Sigmoid colon (tissue), 6 donors: ENCODE measurements at regions not wholly inside any gene's neighbourhood (a gene's known extent, or its start where the extent isn't known, plus 50 kb on each side); places are given as distances from the start of the nearest gene placed in this dataset.
"Not testable (repeated sequence)": the region's sequence is repeated elsewhere in the genome, so short reads cannot be mapped to it uniquely, and the experiment has no call there.

Experiments used
- DNase-seq: peaks from one replicate; pipeline ENCODE4 v3.0.0-alpha.2; 2019
- H3K27ac ChIP-seq, 4 donors: fragments of 200-600 bp; sonication (generic); one replicate each; pipeline ENCODE4 v1.5.1; 2016 to 2019; ENCODE audit warnings: mild to moderate bottlenecking in 1 of 4
- H3K27me3 ChIP-seq, 3 donors: fragments of 200-600 bp; sonication (generic); one replicate each; pipeline ENCODE4 v1.5.1; 2019; ENCODE audit warnings: mild to moderate bottlenecking in 1 of 3
- H3K36me3 ChIP-seq, 4 donors: fragments of 200-600 bp; sonication (generic); one replicate each; pipeline ENCODE4 v1.5.1; 2016 to 2019
- H3K4me1 ChIP-seq, 4 donors: fragments of 200-600 bp; sonication (generic); one replicate each; pipeline ENCODE4 v1.5.1; 2017 to 2019
- H3K4me3 ChIP-seq, 4 donors: fragments of 200-600 bp; sonication (generic); one replicate each; pipeline ENCODE4 v1.5.1; 2017 to 2019; ENCODE audit warnings: mild to moderate bottlenecking in 2 of 4, moderate library complexity in 1 of 4
- H3K9me3 ChIP-seq, 4 donors: fragments of 200-600 bp in 3 of 4; sonication (generic) in 3 of 4; one replicate each; pipeline versions ENCODE4 v1.5.1 to v1.6.1; 2013 to 2019
- CTCF ChIP-seq, 4 experiments: fragments of 450-650 bp in 3 of 4; fragments of 200-600 bp in 1 of 4; IDR thresholded peaks; one replicate each; pipeline ENCODE4 v1.5.1; 2016 to 2019; ENCODE audit warnings: antibody characterized with exemption in 4 of 4, mild to moderate bottlenecking in 3 of 4, moderate library complexity in 2 of 4
- EP300 ChIP-seq, 4 donors: sonication (generic); formaldehyde crosslinking; IDR thresholded peaks; one replicate each; pipeline ENCODE4 v1.6.1; 2017; ENCODE audit warnings: antibody characterized with exemption in 4 of 4
- POLR2A ChIP-seq, 2 donors: fragments of 450-650 bp; IDR thresholded peaks; one replicate each; pipeline ENCODE4 v1.6.1; 2016; ENCODE audit warnings: antibody characterized with exemption in 2 of 2, mild to moderate bottlenecking in 2 of 2, moderate library complexity in 2 of 2
- POLR2AphosphoS5 ChIP-seq, 4 donors: sonication (generic); formaldehyde crosslinking; IDR thresholded peaks; one replicate each; pipeline ENCODE4 v1.6.1; 2017; ENCODE audit warnings: antibody characterized with exemption in 4 of 4
- WGBS, 2 donors: extraction: QIAGEN DNeasy Blood & Tissue Kit; methylation state at CpG; one replicate each; pipeline ENCODE4 v1.1.7; 2013; 5-methylcytosine and 5-hydroxymethylcytosine counted together
- intact Hi-C: fragments of 100-400 bp; cut with DNase I; formaldehyde crosslinking; loops from one replicate; pipeline ENCODE4 v1.15.1; 2023
- donor health status: healthy with polysubstance abuse.
- donor health status: healthy.

- intact Hi-C loops, result no loop called here
- WGBS, 2 donors, result 65 to 86% methylated on average over 5 of the region's 5 CpGs
- Histone ChIP-seq H3K27me3 (no peaks in the 10 kb centered on the region), H3K4me1 (no peaks in the 10 kb centered on the region), H3K27ac (no peak overlapping the region), H3K4me3 (no peak overlapping the region), H3K9me3 (no peaks in the 10 kb centered on the region), H3K36me3 (no peaks in the 10 kb centered on the region)
- TF ChIP-seq POLR2AphosphoS5 (IDR thresholded peaks at IDR 0.05), result no peak
- TF ChIP-seq CTCF (IDR thresholded peaks at IDR 0.05), result no peak
- TF ChIP-seq EP300 (IDR thresholded peaks at IDR 0.05), result no peak
- no peak for TF ChIP-seq POLR2A (IDR thresholded peaks at IDR 0.05)
- DNase-seq, result no peak
Measured at GRCh38 chr1:213512316-213512715, 461.3 kb downstream of the RPS6KC1 start.

DNA sequence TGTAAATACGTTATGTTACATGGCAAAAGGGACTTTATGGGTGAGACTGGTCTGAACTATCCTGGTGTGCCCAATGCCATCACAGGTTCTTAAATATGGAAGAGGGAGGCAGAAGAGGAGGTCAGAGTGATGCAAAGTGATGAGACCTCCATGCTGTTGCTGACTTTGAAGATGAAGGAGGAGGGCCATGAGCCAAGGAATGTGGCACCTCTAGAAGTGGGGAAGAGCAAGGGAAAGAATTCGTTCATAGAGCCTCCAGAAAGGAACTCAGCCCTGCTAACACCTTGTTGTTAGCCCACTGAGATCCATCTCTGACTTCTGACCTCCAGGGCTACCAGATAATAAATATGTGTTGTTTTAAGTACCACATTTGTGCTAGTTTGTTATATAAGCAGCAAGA is 462.0 kb downstream of the RPS6KC1 start:
- Histone ChIP-seq H3K9me3 (no peaks in the 10 kb centered on the region), H3K27ac (no peak overlapping the region), H3K4me3 (no peak overlapping the region), H3K36me3 (no peaks in the 10 kb centered on the region), H3K27me3 (no peaks in the 10 kb centered on the region), H3K4me1 (no peaks in the 10 kb centered on the region)
- no peak for DNase-seq
- 54 to 84% methylated on average over 2 of the region's 2 CpGs for WGBS, 2 donors
- no peak for TF ChIP-seq POLR2AphosphoS5 (IDR thresholded peaks at IDR 0.05)
- no peak for TF ChIP-seq POLR2A (IDR thresholded peaks at IDR 0.05)
- no peak for TF ChIP-seq CTCF (IDR thresholded peaks at IDR 0.05)
- intact Hi-C loops, result no loop called here

- intact Hi-C loops, result not testable (repeated sequence)
Measured at GRCh38 chr1:213514408-213515179, 463.6 kb downstream of the RPS6KC1 start.

GRCh38 chr1:213519098-213519497 is 468.1 kb downstream of the RPS6KC1 start:
- intact Hi-C loops, result no loop called here
- Histone ChIP-seq H3K27me3 (no peaks in the 10 kb centered on the region), H3K36me3 (no peaks in the 10 kb centered on the region), H3K4me3 (no peak overlapping the region), H3K9me3 (peaks cover 0 to 7% (median 2%) of the 10 kb centered on the region in 4 donors), H3K4me1 (no peaks in the 10 kb centered on the region), H3K27ac (no peak overlapping the region)
- DNase-seq, result no peak
- 5 to 24% methylated on average over 4 of the region's 4 CpGs for WGBS, 2 donors
- TF ChIP-seq EP300 (IDR thresholded peaks at IDR 0.05), result no peak
- no peak for TF ChIP-seq POLR2AphosphoS5 (IDR thresholded peaks at IDR 0.05)
- no peak for TF ChIP-seq CTCF (IDR thresholded peaks at IDR 0.05)
- TF ChIP-seq POLR2A (IDR thresholded peaks at IDR 0.05), result no peak

More at GRCh38 chr1:213514408-213515179, 463.6 kb downstream of the RPS6KC1 start:
- WGBS, 2 donors, result 74 to 92% methylated on average over 5 of the region's 5 CpGs
- not testable (repeated sequence) for H3K9me3 ChIP-seq, H3K4me3 ChIP-seq, H3K36me3 ChIP-seq, H3K27ac ChIP-seq, DNase-seq, H3K27me3 ChIP-seq, H3K4me1 ChIP-seq

DNA sequence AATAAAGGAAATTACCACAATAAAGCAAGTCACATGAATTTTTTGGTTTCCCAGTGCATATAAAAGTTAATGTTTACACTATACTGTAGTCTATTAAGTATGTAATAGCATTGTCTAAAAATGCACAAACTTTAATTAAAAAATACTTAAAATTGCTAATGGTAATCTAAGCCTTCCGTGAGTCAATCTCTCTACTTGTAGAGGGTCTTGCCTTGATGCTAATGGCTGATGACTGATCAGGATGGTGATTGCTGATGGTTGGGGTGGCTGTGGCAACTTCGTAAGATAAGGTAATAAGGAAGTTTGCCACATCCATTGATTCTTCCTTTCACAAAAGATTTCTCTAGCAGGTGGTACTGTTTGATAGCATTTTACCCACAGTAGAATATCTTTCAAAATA is 466.6 kb upstream of the PROX1 start:
- intact Hi-C loops, result no loop called here
- 30 to 68% methylated on average over 2 of the region's 2 CpGs for WGBS, 2 donors
- no peak overlapping the region for H3K4me3 ChIP-seq
- H3K36me3 ChIP-seq, result no peaks in the 10 kb centered on the region
- no peak overlapping the region for H3K27ac ChIP-seq
- no peak for TF ChIP-seq POLR2AphosphoS5 (IDR thresholded peaks at IDR 0.05)
- TF ChIP-seq EP300 (IDR thresholded peaks at IDR 0.05), result no peak
- TF ChIP-seq POLR2A (IDR thresholded peaks at IDR 0.05), result no peak
- no peak for TF ChIP-seq CTCF (IDR thresholded peaks at IDR 0.05)
- no peak for DNase-seq
- no peaks in the 10 kb centered on the region for H3K4me1 ChIP-seq
- peaks cover 0 to 7% (median 2%) of the 10 kb centered on the region in 4 donors for H3K9me3 ChIP-seq
- no peaks in the 10 kb centered on the region for H3K27me3 ChIP-seq
